H1 (cell line): ENCODE measurements at regions not wholly inside any gene's neighbourhood (a gene's known extent, or its start where the extent isn't known, plus 50 kb on each side); places are given as distances from the start of the nearest gene placed in this dataset.

Source experiments
- CTCF ChIA-PET: fragments of 300-600 bp; sonication (Branson Sonifier 250); formaldehyde crosslinking; loops from one replicate; lab custom pipeline; 2021; ENCODE audit not compliant: partially characterized antibody; lab: Charles Lee
- POLR2A ChIA-PET: fragments of 300-600 bp; sonication (Branson Sonifier 250); formaldehyde crosslinking; loops from one replicate; lab custom pipeline; 2021; ENCODE audit warnings: inconsistent platforms; ENCODE audit not compliant: partially characterized antibody; lab: Charles Lee
- DNase-seq, 2 experiments: peaks; one replicate each; pipeline versions ENCODE4 v3.0.0 to v3.0.0-alpha.2; 2010 to 2022; ENCODE audit warnings: low spot score in 2 of 2, low read depth in 1 of 2, mixed read lengths in 1 of 2
- FAIRE-seq: peaks from 2 replicates; lab custom pipeline; 2011; peaks lifted over from hg19 to GRCh38; lab: Jason Lieb, UNC
- H2AFZ ChIP-seq: 2 replicates; pipeline ENCODE4 v1.8.1; 2012; ENCODE audit warnings: low read length, inconsistent platforms
- H2AK5ac ChIP-seq: 2 replicates; pipeline ENCODE4 v1.6.1; 2013; ENCODE audit warnings: low read depth, low read length
- H2BK120ac ChIP-seq: replicated peaks from 2 replicates; pipeline ENCODE3; 2013; ENCODE audit warnings: low read depth, low read length, inconsistent platforms
- H2BK12ac ChIP-seq: 2 replicates; pipeline ENCODE4 v1.6.1; 2013; ENCODE audit warnings: low read depth, low read length
- H2BK15ac ChIP-seq: 2 replicates; pipeline ENCODE4 v1.6.1; 2013; ENCODE audit warnings: low read length
- H2BK20ac ChIP-seq: 2 replicates; pipeline ENCODE4 v1.6.1; 2013; ENCODE audit warnings: low read length
- H2BK5ac ChIP-seq: 2 replicates; pipeline ENCODE4 v1.6.1; 2013; ENCODE audit warnings: low read depth, low read length
- H3K14ac ChIP-seq: 2 replicates; pipeline ENCODE4 v1.6.1; 2013; ENCODE audit warnings: inconsistent platforms; ENCODE audit not compliant: insufficient read length
- H3K18ac ChIP-seq: 2 replicates; pipeline ENCODE4 v1.6.1; 2013; ENCODE audit warnings: low read length; ENCODE audit errors: extremely low read depth
- H3K23ac ChIP-seq: 2 replicates; pipeline ENCODE4 v1.6.1; 2013; ENCODE audit warnings: inconsistent platforms; ENCODE audit not compliant: insufficient read length
- H3K23me2 ChIP-seq: 2 replicates; pipeline ENCODE4 v1.6.1; 2013; ENCODE audit warnings: low read depth, low read length
- H3K27ac ChIP-seq: 2 replicates; pipeline ENCODE4 v1.6.1; 2011; ENCODE audit warnings: low read depth, low read length, inconsistent platforms
- H3K27me3 ChIP-seq, 4 experiments: replicated peaks in 1 of 4; 1 replicate in 1 of 4; 2 replicates in 3 of 4; pipeline versions ENCODE4 v1.6.1 to v1.8.1; 2011 to 2013; ENCODE audit warnings: low read length in 3 of 4, mild to moderate bottlenecking in 3 of 4, inconsistent platforms in 2 of 4, mixed read lengths in 2 of 4, moderate library complexity in 1 of 4; ENCODE audit not compliant: control insufficient read depth in 3 of 4, insufficient read depth in 3 of 4; ENCODE audit errors: extremely low read depth in 1 of 4
- H3K36me3 ChIP-seq, 4 experiments: 2 replicates each; pipeline versions ENCODE4 v1.6.1 to v1.8.1; 2011 to 2013; ENCODE audit warnings: mild to moderate bottlenecking in 4 of 4, low read length in 3 of 4, moderate library complexity in 2 of 4, control low read depth in 1 of 4, inconsistent platforms in 1 of 4; ENCODE audit not compliant: insufficient read depth in 4 of 4, control insufficient read depth in 2 of 4
- H3K4ac ChIP-seq: replicated peaks from 2 replicates; pipeline ENCODE3; 2013; ENCODE audit warnings: low read length, low read depth, mixed read lengths, inconsistent platforms; ENCODE audit not compliant: insufficient read length
- H3K4me1 ChIP-seq, 4 experiments: replicated peaks in 1 of 4; 1 replicate in 1 of 4; 2 replicates in 3 of 4; pipeline versions ENCODE4 v1.6.1 to v1.8.1; 2011 to 2013; ENCODE audit warnings: low read length in 3 of 4, inconsistent platforms in 2 of 4, mixed read lengths in 1 of 4; ENCODE audit not compliant: insufficient read depth in 4 of 4, control insufficient read depth in 3 of 4
- H3K4me2 ChIP-seq, 2 experiments: 2 replicates each; pipeline versions ENCODE4 v1.6.1 to v1.8.1; 2011 to 2013; ENCODE audit warnings: low read depth in 2 of 2, low read length in 2 of 2, control low read depth in 1 of 2, inconsistent platforms in 1 of 2, mild to moderate bottlenecking in 1 of 2; ENCODE audit not compliant: insufficient read depth in 1 of 2
- H3K4me3 ChIP-seq, 4 experiments: fragments of 200-600, 300-600 bp in 1 of 4; sonication (generic), shearing (Covaris generic), sonication (Bioruptor Twin) in 1 of 4; 2 replicates each; pipeline versions ENCODE4 v1.5.1 to v1.8.1; 2011 to 2016; ENCODE audit warnings: low read length in 4 of 4, low read depth in 3 of 4, control low read depth in 2 of 4, inconsistent platforms in 2 of 4, mild to moderate bottlenecking in 2 of 4, mixed read lengths in 1 of 4, moderate library complexity in 1 of 4; ENCODE audit not compliant: insufficient read depth in 2 of 4; ENCODE audit errors: extremely low read depth in 1 of 4
- H3K56ac ChIP-seq: replicated peaks from 2 replicates; pipeline ENCODE3; 2013; ENCODE audit warnings: low read depth, mild to moderate bottlenecking, mixed read lengths, low read length, inconsistent platforms; ENCODE audit not compliant: insufficient read length
- H3K79me1 ChIP-seq: 2 replicates; pipeline ENCODE4 v1.6.1; 2013; ENCODE audit warnings: low read depth, low read length, control low read depth
- H3K79me2 ChIP-seq, 2 experiments: 2 replicates each; pipeline versions ENCODE4 v1.6.1 to v1.8.1; 2012 to 2013; ENCODE audit warnings: low read length in 2 of 2, mild to moderate bottlenecking in 2 of 2, inconsistent platforms in 1 of 2; ENCODE audit not compliant: insufficient read depth in 2 of 2, control insufficient read depth in 1 of 2
- H3K9ac ChIP-seq, 4 experiments: replicated peaks in 1 of 4; 1 replicate in 1 of 4; 2 replicates in 3 of 4; pipeline versions ENCODE4 v1.6.1 to v1.8.1; 2011 to 2013; ENCODE audit warnings: low read depth in 3 of 4, low read length in 3 of 4, control low read depth in 2 of 4, mild to moderate bottlenecking in 2 of 4, moderate library complexity in 2 of 4, inconsistent platforms in 1 of 4; ENCODE audit errors: extremely low read depth in 1 of 4
- H3K9me3 ChIP-seq, 2 experiments: 2 replicates each; pipeline versions ENCODE4 v1.6.1 to v1.8.1; 2012 to 2013; ENCODE audit warnings: mild to moderate bottlenecking in 2 of 2, moderate library complexity in 2 of 2, control low read depth in 1 of 2, inconsistent platforms in 1 of 2, low read depth in 1 of 2, low read length in 1 of 2, mixed read lengths in 1 of 2; ENCODE audit not compliant: insufficient read depth in 2 of 2
- H4K20me1 ChIP-seq, 2 experiments: replicated peaks in 1 of 2; 2 replicates each; pipeline versions ENCODE3 to v1.8.1; 2011 to 2013; ENCODE audit warnings: inconsistent platforms in 2 of 2, low read length in 2 of 2, mild to moderate bottlenecking in 1 of 2; ENCODE audit not compliant: insufficient read depth in 2 of 2, control insufficient read depth in 1 of 2
- H4K5ac ChIP-seq: 2 replicates; pipeline ENCODE4 v1.6.1; 2013; ENCODE audit warnings: low read length, low read depth, mixed read lengths, inconsistent platforms; ENCODE audit not compliant: insufficient read length
- H4K8ac ChIP-seq: 2 replicates; pipeline ENCODE4 v1.8.0; 2013; ENCODE audit warnings: mild to moderate bottlenecking, moderate library complexity, low read length, inconsistent platforms; ENCODE audit not compliant: insufficient read depth; ENCODE audit errors: extremely low read depth
- H4K91ac ChIP-seq: replicated peaks from 2 replicates; pipeline ENCODE3; 2013; ENCODE audit warnings: low read length, mixed read lengths, inconsistent platforms; ENCODE audit not compliant: insufficient read length
- BACH1 ChIP-seq: IDR thresholded peaks from 2 replicates; pipeline ENCODE4 v1.6.1; 2012; ENCODE audit warnings: low read length, improper control_type of control experiment
- CHD1 ChIP-seq: IDR thresholded peaks from 2 replicates; pipeline ENCODE4 v1.6.1; 2012; ENCODE audit warnings: low read depth, low read length, improper control_type of control experiment
- EP300 ChIP-seq, 2 experiments: IDR thresholded peaks; 1 replicate in 1 of 2; 2 replicates in 1 of 2; pipeline ENCODE4 v1.6.1; 2011 to 2012; ENCODE audit warnings: low read depth in 2 of 2, low read length in 2 of 2, mild to moderate bottlenecking in 2 of 2, borderline replicate concordance in 1 of 2, inconsistent platforms in 1 of 2, moderate library complexity in 1 of 2
- GABPA ChIP-seq: IDR thresholded peaks from 2 replicates; pipeline ENCODE4 v1.6.1; 2011; ENCODE audit warnings: mild to moderate bottlenecking, low read length, moderate library complexity, borderline replicate concordance; ENCODE audit not compliant: insufficient read depth
- KDM4A ChIP-seq: IDR thresholded peaks from one replicate; pipeline ENCODE4 v1.7.1; 2012; ENCODE audit warnings: low read depth, mild to moderate bottlenecking, moderate library complexity, low read length, inconsistent platforms; ENCODE audit not compliant: severe bottlenecking
- TCF12 ChIP-seq: IDR thresholded peaks from 2 replicates; pipeline ENCODE4 v1.6.1; 2011; ENCODE audit warnings: low read depth, mild to moderate bottlenecking, low read length
- WGBS, 2 experiments: shearing (Covaris generic) in 1 of 2; methylation state at CpG; one replicate each; pipeline versions ENCODE4 v1.1.6 to v1.1.7; 2013 to 2015; ENCODE audit warnings: low lambda C conversion rate in 2 of 2, mixed read lengths in 2 of 2, inconsistent platforms in 1 of 2, low coverage in 1 of 2, missing lambda C conversion rate in 1 of 2; ENCODE audit not compliant: insufficient replicate concordance in 2 of 2, insufficient coverage in 1 of 2, insufficient read length in 1 of 2; ENCODE audit errors: extremely low coverage in 1 of 2, missing lambda C conversion rate in 1 of 2; 5-methylcytosine and 5-hydroxymethylcytosine counted together

GRCh38 chr6:17007749-17008148, 94.1 kb upstream of the STMND1 start:
- Histone ChIP-seq H4K91ac (no peak overlapping the region), H2BK15ac (no peak overlapping the region), H4K5ac (no peak overlapping the region), H2BK20ac (no peak overlapping the region), H2AK5ac (no peak overlapping the region), H3K4me3 (no peak overlapping the region), H3K23me2 (no peaks in the 10 kb centered on the region), H3K4me2 (no peak overlapping the region), H3K4ac (no peak overlapping the region), H4K20me1 (no peaks in the 10 kb centered on the region), H2BK120ac (no peak overlapping the region), H4K8ac (no peak overlapping the region), H2AFZ (no peak overlapping the region), H3K9ac (no peak overlapping the region), H3K14ac (no peak overlapping the region), H3K56ac (no peak overlapping the region), H3K27ac (no peak overlapping the region), H3K4me1 (peaks cover 0 to 4% (median 0%) of the 10 kb centered on the region in 4 experiments; a peak in 3 of 7 replicates), H3K18ac (no peak overlapping the region), H3K79me1 (no peaks in the 10 kb centered on the region), H3K23ac (no peak overlapping the region), H3K27me3 (no peaks in the 10 kb centered on the region), H3K79me2 (no peaks in the 10 kb centered on the region), H2BK12ac (no peak overlapping the region), H3K36me3 (no peaks in the 10 kb centered on the region), H2BK5ac (no peak overlapping the region), H3K9me3 (no peaks in the 10 kb centered on the region)
- no peak for FAIRE-seq
- 87% methylated on average over 4 of the region's 4 CpGs; no CpG with 5 or more reads in 1 of the 2 experiments for WGBS, 2 experiments
- ChIA-PET CTCF (no interaction called here), POLR2A (no interaction called here)
- no peak for DNase-seq
- no peak for TF ChIP-seq KDM4A
- TF ChIP-seq GABPA, result no peak
- TF ChIP-seq BACH1, result no peak
- no peak for TF ChIP-seq EP300 (IDR thresholded peaks at IDR 0.05; ENCODE audit: borderline replicate concordance in 1 of 2, low read depth in 2 of 2, low read length in 2 of 2)
- no peak for TF ChIP-seq CHD1
- TF ChIP-seq TCF12, result no peak
